Spleen (tissue), 11 donors: ENCODE measurements at regions not wholly inside any gene's neighbourhood (a gene's known extent, or its start where the extent isn't known, plus 50 kb on each side); places are given as distances from the start of the nearest gene placed in this dataset.

Source experiments
- DNase-seq: peaks from one replicate; pipeline ENCODE4 v3.0.0-alpha.2; 2020
- H3K27ac ChIP-seq, 8 donors: fragments of 200-600 bp; sonication (generic) in 7 of 8; 1 replicate in 4 of 8; 2 replicates in 4 of 8; pipeline versions ENCODE4 v1.5.0 to v1.8.0; 2016 to 2021; ENCODE audit warnings: inconsistent platforms in 4 of 8, mild to moderate bottlenecking in 4 of 8, moderate library complexity in 1 of 8
- H3K27me3 ChIP-seq, 7 donors: fragments of 200-600 bp; sonication (generic) in 6 of 7; replicated peaks in 1 of 7; 1 replicate in 4 of 7; 2 replicates in 3 of 7; pipeline versions ENCODE4 v1.5.0 to v1.8.0; 2016 to 2021; ENCODE audit warnings: inconsistent platforms in 3 of 7, mild to moderate bottlenecking in 1 of 7
- H3K36me3 ChIP-seq, 6 donors: fragments of 200-600 bp; sonication (generic) in 5 of 6; 1 replicate in 4 of 6; 2 replicates in 2 of 6; pipeline versions ENCODE4 v1.5.0 to v1.8.0; 2016 to 2021; ENCODE audit warnings: inconsistent platforms in 2 of 6
- H3K4me1 ChIP-seq, 6 donors: fragments of 200-600 bp; sonication (generic) in 5 of 6; 1 replicate in 3 of 6; 2 replicates in 3 of 6; pipeline versions ENCODE4 v1.5.0 to v1.8.0; 2016 to 2021; ENCODE audit warnings: inconsistent platforms in 3 of 6
- H3K4me3 ChIP-seq, 8 donors: fragments of 200-600 bp; sonication (generic) in 7 of 8; 1 replicate in 4 of 8; 2 replicates in 4 of 8; pipeline versions ENCODE4 v1.5.0 to v1.8.0; 2016 to 2021; ENCODE audit warnings: inconsistent platforms in 4 of 8, mild to moderate bottlenecking in 4 of 8, moderate library complexity in 2 of 8
- H3K9me3 ChIP-seq, 8 donors: fragments of 200-600 bp; sonication (generic) in 7 of 8; 1 replicate in 4 of 8; 2 replicates in 4 of 8; pipeline versions ENCODE4 v1.5.0 to v1.8.0; 2016 to 2021; ENCODE audit warnings: inconsistent platforms in 4 of 8
- CTCF ChIP-seq, 11 experiments: fragments of 200-600 bp in 7 of 11; fragments of 450-650 bp in 4 of 11; sonication (generic) in 4 of 11; IDR thresholded peaks in 8 of 11; conservative IDR thresholded peaks in 3 of 11; 1 replicate in 7 of 11; 2 replicates in 4 of 11; pipeline versions ENCODE4 v1.4.0 to v1.8.0; 2016 to 2021; ENCODE audit warnings: antibody characterized with exemption in 11 of 11, inconsistent platforms in 4 of 11, mild to moderate bottlenecking in 1 of 11
- POLR2A ChIP-seq, 3 donors: fragments of 450-650 bp; IDR thresholded peaks; one replicate each; pipeline ENCODE4 v1.5.1; 2017; ENCODE audit warnings: antibody characterized with exemption in 3 of 3, mild to moderate bottlenecking in 1 of 3
- POLR2AphosphoS5 ChIP-seq, 3 donors: sonication (generic); formaldehyde crosslinking; IDR thresholded peaks; one replicate each; pipeline ENCODE4 v1.5.1; 2017; ENCODE audit warnings: antibody characterized with exemption in 3 of 3
- WGBS, 5 donors: extraction: QIAGEN DNeasy Blood & Tissue Kit in 3 of 5; methylation state at CpG; one replicate each; pipeline versions ENCODE4 v1.1.5 to v1.1.7; 2013 to 2018; 5-methylcytosine and 5-hydroxymethylcytosine counted together
- intact Hi-C: fragments of 100-400 bp; cut with DNase I; formaldehyde crosslinking; loops from one replicate; pipeline ENCODE4 v1.15.0; 2023; ENCODE audit warnings: low total_unique reads
- donor health status: healthy with polysubstance abuse.
- donor health status: DM: no; HTN: no; CAD: no; lungs with moderate emphysema.
- donor health status: DM: no; HTN: no; CAD: no.
- donor health status: Bipolar disorder and iron deficiency.
- donor health status: healthy.
- donor health status: DM: no; HTN: no; CAD: no.
- donor health status: DM: yes; HTN: yes; CAD: no.

DNA sequence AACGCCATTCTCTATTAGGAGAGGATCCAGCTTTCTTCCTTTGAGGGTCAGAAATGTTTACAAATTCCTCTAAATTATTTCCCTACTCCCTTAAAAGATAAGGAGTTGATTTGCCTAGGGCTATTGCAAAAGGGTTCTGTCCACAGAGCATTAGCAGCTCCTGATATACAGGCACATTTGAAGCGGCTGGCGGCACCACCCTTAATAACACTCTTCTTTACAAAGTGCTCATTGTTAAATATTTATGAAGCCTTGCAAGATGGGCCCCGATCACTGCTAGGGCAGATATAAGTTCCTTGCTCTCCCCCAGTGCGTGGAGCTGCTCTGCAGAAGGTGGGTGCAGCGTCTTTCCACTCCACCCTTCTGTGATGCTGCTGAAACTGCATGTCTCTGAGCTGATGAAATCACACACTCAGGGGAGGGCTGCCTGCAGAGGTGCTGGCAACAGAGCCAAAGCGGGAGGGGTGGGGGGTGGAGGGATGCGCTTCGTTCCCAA is 116.7 kb upstream of the NTM start:
- Histone ChIP-seq H3K36me3 (no peaks in the 10 kb centered on the region), H3K4me1 (no peaks in the 10 kb centered on the region), H3K27ac (no peak overlapping the region), H3K4me3 (no peak overlapping the region), H3K27me3 (peaks cover 0 to 17% (median 0%) of the 10 kb centered on the region in 7 donors), H3K9me3 (no peaks in the 10 kb centered on the region)
- no peak for DNase-seq
- TF ChIP-seq POLR2AphosphoS5 (IDR thresholded peaks at IDR 0.05) (no peak), POLR2A (IDR thresholded peaks at IDR 0.05) (no peak), CTCF (IDR thresholded peaks at IDR 0.05 in 8 of 11, conservative IDR thresholded peaks at IDR 0.05 in 3 of 11) (no peak)
- 14 to 23% (median 20%) methylated on average over 9 of the region's 9 CpGs for WGBS, 5 donors
- intact Hi-C loops = no loop called here

- Histone ChIP-seq H3K9me3 (no peaks in the 10 kb centered on the region), H3K27ac (no peak overlapping the region), H3K4me3 (no peak overlapping the region), H3K4me1 (no peaks in the 10 kb centered on the region), H3K36me3 (no peaks in the 10 kb centered on the region), H3K27me3 (peaks cover 0 to 17% (median 0%) of the 10 kb centered on the region in 7 donors)
- TF ChIP-seq POLR2AphosphoS5 (IDR thresholded peaks at IDR 0.05) = no peak
- TF ChIP-seq POLR2A (IDR thresholded peaks at IDR 0.05) = no peak
- TF ChIP-seq CTCF (IDR thresholded peaks at IDR 0.05 in 8 of 11, conservative IDR thresholded peaks at IDR 0.05 in 3 of 11) = no peak
- WGBS, 5 donors = 28 to 42% (median 34%) methylated on average over 7 of the region's 7 CpGs
- no peak for DNase-seq
- intact Hi-C loops = no loop called here
Measured at GRCh38 chr11:131254254-131254653, 116.2 kb upstream of the NTM start.

GRCh38 chr11:131274233-131274632 is 96.2 kb upstream of the NTM start:
- Histone ChIP-seq H3K27ac (no peak overlapping the region), H3K36me3 (no peaks in the 10 kb centered on the region), H3K9me3 (peaks cover 0 to 29% (median 11%) of the 10 kb centered on the region in 8 donors), H3K4me1 (no peaks in the 10 kb centered on the region), H3K4me3 (no peak overlapping the region), H3K27me3 (peaks cover 0 to 10% (median 0%) of the 10 kb centered on the region in 7 donors)
- no peak for TF ChIP-seq POLR2A (IDR thresholded peaks at IDR 0.05)
- TF ChIP-seq POLR2AphosphoS5 (IDR thresholded peaks at IDR 0.05) = no peak
- TF ChIP-seq CTCF (IDR thresholded peaks at IDR 0.05 in 8 of 11, conservative IDR thresholded peaks at IDR 0.05 in 3 of 11) = no peak
- no peak for DNase-seq
- intact Hi-C loops = no loop called here
- 66 to 74% (median 69%) methylated on average over 5 of the region's 5 CpGs for WGBS, 5 donors

- WGBS, 5 donors = 71 to 85% (median 80%) methylated on average over 9 of the region's 9 CpGs
- H3K36me3 ChIP-seq = no peaks in the 10 kb centered on the region
- DNase-seq = no peak
- TF ChIP-seq CTCF (IDR thresholded peaks at IDR 0.05 in 8 of 11, conservative IDR thresholded peaks at IDR 0.05 in 3 of 11) = no peak
- TF ChIP-seq POLR2A (IDR thresholded peaks at IDR 0.05) = no peak
- no peak for TF ChIP-seq POLR2AphosphoS5 (IDR thresholded peaks at IDR 0.05)
- H3K9me3 ChIP-seq = peaks cover 0 to 24% (median 5%) of the 10 kb centered on the region in 8 donors
- intact Hi-C loops = no loop called here
- H3K27ac ChIP-seq = no peak overlapping the region
- H3K4me1 ChIP-seq = no peaks in the 10 kb centered on the region
- peaks cover 0 to 10% (median 0%) of the 10 kb centered on the region in 7 donors for H3K27me3 ChIP-seq
- H3K4me3 ChIP-seq = no peak overlapping the region
Measured at GRCh38 chr11:131275580-131275979, 94.8 kb upstream of the NTM start.
